ENCODE measurements at regions not wholly inside any gene's neighbourhood (a gene's known extent, or its start where the extent isn't known, plus 50 kb on each side); places are given as distances from the start of the nearest gene placed in this dataset.

DNA sequence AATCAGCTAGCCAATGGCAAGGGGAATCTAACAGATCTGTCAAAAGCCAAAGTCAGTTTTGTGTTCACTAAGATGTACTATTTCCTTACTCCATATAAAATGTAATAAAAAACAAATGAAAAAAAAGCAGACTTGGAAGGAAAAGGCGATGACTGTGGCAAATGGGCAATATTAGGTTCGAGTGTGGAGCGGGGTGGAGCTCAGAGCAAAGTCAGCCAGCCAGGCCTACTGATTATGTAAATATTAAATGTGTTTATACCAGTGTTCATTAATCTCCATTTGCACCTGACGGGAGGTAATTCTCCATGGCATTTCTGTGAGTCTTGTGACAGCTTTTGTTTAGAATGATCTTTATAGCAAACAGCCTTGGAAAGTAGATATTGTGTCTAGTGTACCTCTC, 96.2 kb upstream of the KCNMB2 start:
- TF ChIP-seq EZH2 (IDR thresholded peaks at IDR 0.05; ENCODE audit: low read length, unreplicated experiment) (no peak), EZH2phosphoT487 (IDR thresholded peaks at IDR 0.05; ENCODE audit: borderline replicate concordance, low read length) (no peak)
- TF ChIP-seq, protein P1, sequence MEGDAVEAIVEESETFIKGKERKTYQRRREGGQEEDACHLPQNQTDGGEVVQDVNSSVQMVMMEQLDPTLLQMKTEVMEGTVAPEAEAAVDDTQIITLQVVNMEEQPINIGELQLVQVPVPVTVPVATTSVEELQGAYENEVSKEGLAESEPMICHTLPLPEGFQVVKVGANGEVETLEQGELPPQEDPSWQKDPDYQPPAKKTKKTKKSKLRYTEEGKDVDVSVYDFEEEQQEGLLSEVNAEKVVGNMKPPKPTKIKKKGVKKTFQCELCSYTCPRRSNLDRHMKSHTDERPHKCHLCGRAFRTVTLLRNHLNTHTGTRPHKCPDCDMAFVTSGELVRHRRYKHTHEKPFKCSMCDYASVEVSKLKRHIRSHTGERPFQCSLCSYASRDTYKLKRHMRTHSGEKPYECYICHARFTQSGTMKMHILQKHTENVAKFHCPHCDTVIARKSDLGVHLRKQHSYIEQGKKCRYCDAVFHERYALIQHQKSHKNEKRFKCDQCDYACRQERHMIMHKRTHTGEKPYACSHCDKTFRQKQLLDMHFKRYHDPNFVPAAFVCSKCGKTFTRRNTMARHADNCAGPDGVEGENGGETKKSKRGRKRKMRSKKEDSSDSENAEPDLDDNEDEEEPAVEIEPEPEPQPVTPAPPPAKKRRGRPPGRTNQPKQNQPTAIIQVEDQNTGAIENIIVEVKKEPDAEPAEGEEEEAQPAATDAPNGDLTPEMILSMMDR (conservative IDR thresholded peaks at IDR 0.05; ENCODE audit: low read depth, low read length) = no peak

Data from PC-3 (cell line).